ENCODE measurements at regions not wholly inside any gene's neighbourhood (a gene's known extent, or its start where the extent isn't known, plus 50 kb on each side); places are given as distances from the start of the nearest gene placed in this dataset.

GRCh38 chr1:60978421-60979357 is 103.7 kb upstream of the NFIA start (continued):
- TF ChIP-seq CREM (CRISPR knock-in tag; IDR thresholded peaks at IDR 0.05) (no peak), ZNF396 (CRISPR knock-in tag; IDR thresholded peaks at IDR 0.05; ENCODE audit: borderline replicate concordance) (no peak)

DNA sequence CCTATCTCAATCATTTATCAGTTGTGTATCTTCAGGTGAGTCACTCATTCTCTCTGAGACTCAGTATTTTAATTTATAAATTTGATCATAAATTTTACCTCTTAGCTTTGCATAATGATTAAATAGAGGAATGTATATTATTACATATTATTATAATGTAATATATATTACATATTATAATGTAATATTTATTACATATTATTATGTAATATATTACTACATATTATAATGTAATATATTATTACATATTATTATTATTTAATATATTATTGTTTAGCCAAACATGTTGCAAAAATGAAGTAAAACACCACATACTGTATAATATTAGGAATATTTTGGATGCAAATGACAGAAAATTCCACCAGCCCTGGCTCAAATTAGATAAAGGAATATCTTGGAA is 104.7 kb upstream of the NFIA start:
- H3K4me1 Mint-ChIP-seq = peaks cover 25% of the 10 kb centered on the region
- no peak overlapping the region for H3K27ac Mint-ChIP-seq
- no peaks in the 10 kb centered on the region for H3K36me3 Mint-ChIP-seq
- TF ChIP-seq ZNF138 (CRISPR knock-in tag; conservative IDR thresholded peaks at IDR 0.05) = no peak
- TF ChIP-seq HMGA2 (CRISPR knock-in tag; IDR thresholded peaks at IDR 0.05) = peak; percentile 97
- TF ChIP-seq ZNF121 (CRISPR knock-in tag; IDR thresholded peaks at IDR 0.05) = no peak
- H3K4me3 Mint-ChIP-seq = no peak overlapping the region
- POLR2A ChIA-PET = no interaction called here
- ATAC-seq (no peak), DNase-seq (ENCODE audit: low spot score) (no peak)
- CTCF ChIA-PET = no interaction called here
- H3K27me3 Mint-ChIP-seq (ENCODE audit: low read depth) = no peaks in the 10 kb centered on the region; the same call in 1 of the 2 replicates
- H3K9me3 Mint-ChIP-seq = no peaks in the 10 kb centered on the region

- H3K4me3 Mint-ChIP-seq = no peak overlapping the region
- ChIA-PET POLR2A (no interaction called here), CTCF (interaction anchor here (0.6 to 1.8 kb wide), 4 partner anchors 63 to 877 kb away, joined by 4 to 7 read pairs (median 6); no protein-coding TSS in a partner anchor)
- DNase-seq (ENCODE audit: low spot score) (no peak), ATAC-seq (no peak)
- no peak overlapping the region for H3K27ac Mint-ChIP-seq
- H3K27me3 Mint-ChIP-seq (ENCODE audit: low read depth) = peaks cover 13% of the 10 kb centered on the region
- H3K4me1 Mint-ChIP-seq = peaks cover 40% of the 10 kb centered on the region
- no peaks in the 10 kb centered on the region for H3K9me3 Mint-ChIP-seq
- H3K36me3 Mint-ChIP-seq = no peaks in the 10 kb centered on the region
- TF ChIP-seq ZNF232 (CRISPR knock-in tag; IDR thresholded peaks at IDR 0.05) (no peak), GTF2I (CRISPR knock-in tag; conservative IDR thresholded peaks at IDR 0.05) (no peak), CBFB (CRISPR knock-in tag; IDR thresholded peaks at IDR 0.05; ENCODE audit: low read depth) (no peak), JAZF1 (CRISPR knock-in tag; IDR thresholded peaks at IDR 0.05) (no peak), ZNF317 (CRISPR knock-in tag; IDR thresholded peaks at IDR 0.05; ENCODE audit: borderline replicate concordance, low read depth) (no peak), NFYB (CRISPR knock-in tag; conservative IDR thresholded peaks at IDR 0.05; ENCODE audit: low read depth) (no peak), STAT6 (CRISPR knock-in tag; conservative IDR thresholded peaks at IDR 0.05; ENCODE audit: low read depth) (no peak), FOXJ3 (CRISPR knock-in tag; IDR thresholded peaks at IDR 0.05; ENCODE audit: borderline replicate concordance) (no peak), USF1 (CRISPR knock-in tag; IDR thresholded peaks at IDR 0.05) (no peak)
Measured at GRCh38 chr1:60974524-60975372, 107.6 kb upstream of the NFIA start.

DNA sequence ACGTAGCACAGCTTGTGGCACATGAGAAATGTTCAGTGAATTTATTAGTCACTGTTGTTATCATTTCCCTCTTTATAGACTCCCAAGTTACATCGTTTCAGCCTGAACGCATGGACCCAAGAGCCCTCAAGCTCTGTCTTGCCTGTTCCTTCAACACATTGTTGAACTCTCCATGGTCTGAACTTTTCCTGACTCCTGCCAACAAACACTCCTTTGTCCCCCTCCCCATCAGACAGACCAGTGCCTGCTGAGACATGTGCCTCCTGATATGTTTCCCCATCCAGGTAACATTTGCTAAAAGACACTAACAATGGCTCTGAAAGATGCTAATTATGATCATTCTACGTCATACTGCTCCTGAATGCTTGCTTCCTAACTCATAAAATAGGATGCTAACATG is 108.7 kb upstream of the NFIA start:
- no peak overlapping the region for H3K27ac Mint-ChIP-seq
- H3K4me1 Mint-ChIP-seq = peaks cover 41% of the 10 kb centered on the region
- DNase-seq (ENCODE audit: low spot score) (no peak), ATAC-seq (no peak)
- H3K36me3 Mint-ChIP-seq = no peaks in the 10 kb centered on the region; the same call in 1 of the 2 replicates
- ChIA-PET POLR2A (no interaction called here), CTCF (no interaction called here)
- TF ChIP-seq ZNF263 (CRISPR knock-in tag; IDR thresholded peaks at IDR 0.05; ENCODE audit: low read depth) = no peak
- TF ChIP-seq GRHL2 (CRISPR knock-in tag; IDR thresholded peaks at IDR 0.05; ENCODE audit: insufficient replicate concordance, severe bottlenecking) = no peak
- no peak for TF ChIP-seq USF1 (CRISPR knock-in tag; IDR thresholded peaks at IDR 0.05)
- TF ChIP-seq FOXJ3 (CRISPR knock-in tag; IDR thresholded peaks at IDR 0.05; ENCODE audit: borderline replicate concordance) = no peak
- TF ChIP-seq ZNF219 (CRISPR knock-in tag; IDR thresholded peaks at IDR 0.05; ENCODE audit: borderline replicate concordance) = no peak
- TF ChIP-seq, protein P1, sequence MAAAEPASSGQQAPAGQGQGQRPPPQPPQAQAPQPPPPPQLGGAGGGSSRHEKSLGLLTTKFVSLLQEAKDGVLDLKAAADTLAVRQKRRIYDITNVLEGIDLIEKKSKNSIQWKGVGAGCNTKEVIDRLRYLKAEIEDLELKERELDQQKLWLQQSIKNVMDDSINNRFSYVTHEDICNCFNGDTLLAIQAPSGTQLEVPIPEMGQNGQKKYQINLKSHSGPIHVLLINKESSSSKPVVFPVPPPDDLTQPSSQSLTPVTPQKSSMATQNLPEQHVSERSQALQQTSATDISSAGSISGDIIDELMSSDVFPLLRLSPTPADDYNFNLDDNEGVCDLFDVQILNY (CRISPR knock-in tag; IDR thresholded peaks at IDR 0.05) = no peak
- no peak for TF ChIP-seq SP1 (CRISPR knock-in tag; conservative IDR thresholded peaks at IDR 0.05)
- no peak for TF ChIP-seq ZNF512 (CRISPR knock-in tag; IDR thresholded peaks at IDR 0.05; ENCODE audit: borderline replicate concordance)
- peaks cover 19% of the 10 kb centered on the region for H3K27me3 Mint-ChIP-seq (ENCODE audit: low read depth)
- H3K4me3 Mint-ChIP-seq = no peak overlapping the region
- no peaks in the 10 kb centered on the region for H3K9me3 Mint-ChIP-seq
